ENCODE measurements at regions not wholly inside any gene's neighbourhood (a gene's known extent, or its start where the extent isn't known, plus 50 kb on each side); places are given as distances from the start of the nearest gene placed in this dataset.

GRCh38 chr2:221283896-221284545 lies 288.1 kb downstream of the EPHA4 start:
- TF ChIP-seq EP300 (IDR thresholded peaks at IDR 0.05), result no peak
- TF ChIP-seq POLR2A (IDR thresholded peaks at IDR 0.05), result no peak
